ENCODE measurements at regions not wholly inside any gene's neighbourhood (a gene's known extent, or its start where the extent isn't known, plus 50 kb on each side); places are given as distances from the start of the nearest gene placed in this dataset.

DNA sequence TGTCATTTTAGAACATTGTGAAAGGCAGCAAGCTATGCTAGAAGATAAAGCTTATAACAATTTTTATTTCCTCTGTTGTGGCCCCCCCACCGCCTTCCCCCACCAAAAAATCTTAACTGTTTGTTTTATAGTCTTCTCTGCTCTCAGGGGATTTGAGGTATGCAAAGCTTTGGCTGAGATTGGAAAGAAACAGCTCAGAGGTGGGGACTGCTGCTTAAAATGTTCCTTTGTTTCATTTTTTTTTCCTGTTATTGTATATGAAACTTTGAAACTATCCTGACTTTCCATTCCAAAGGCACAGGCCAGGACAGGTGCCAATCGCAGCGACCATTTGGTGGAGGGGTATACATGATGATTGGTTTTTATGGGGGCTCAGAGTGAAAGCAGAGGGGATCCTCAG, 114.7 kb upstream of the PHACTR1 start:
- H3K4me3 ChIP-seq: no peak overlapping the region
- no peaks in the 10 kb centered on the region for H3K36me3 ChIP-seq
- peaks cover 0 to 3% (median 0%) of the 10 kb centered on the region in 4 donors for H3K27me3 ChIP-seq
- peaks cover 0 to 23% (median 0%) of the 10 kb centered on the region in 3 donors for H3K4me1 ChIP-seq
- WGBS, 2 donors: 61 to 76% methylated on average over 3 of the region's 3 CpGs
- no peak overlapping the region for H3K27ac ChIP-seq
- H3K9me3 ChIP-seq: no peaks in the 10 kb centered on the region
- intact Hi-C loops (cut with DNase I): no loop called here
- TF ChIP-seq POLR2A (IDR thresholded peaks at IDR 0.05): no peak
- TF ChIP-seq, protein P1, sequence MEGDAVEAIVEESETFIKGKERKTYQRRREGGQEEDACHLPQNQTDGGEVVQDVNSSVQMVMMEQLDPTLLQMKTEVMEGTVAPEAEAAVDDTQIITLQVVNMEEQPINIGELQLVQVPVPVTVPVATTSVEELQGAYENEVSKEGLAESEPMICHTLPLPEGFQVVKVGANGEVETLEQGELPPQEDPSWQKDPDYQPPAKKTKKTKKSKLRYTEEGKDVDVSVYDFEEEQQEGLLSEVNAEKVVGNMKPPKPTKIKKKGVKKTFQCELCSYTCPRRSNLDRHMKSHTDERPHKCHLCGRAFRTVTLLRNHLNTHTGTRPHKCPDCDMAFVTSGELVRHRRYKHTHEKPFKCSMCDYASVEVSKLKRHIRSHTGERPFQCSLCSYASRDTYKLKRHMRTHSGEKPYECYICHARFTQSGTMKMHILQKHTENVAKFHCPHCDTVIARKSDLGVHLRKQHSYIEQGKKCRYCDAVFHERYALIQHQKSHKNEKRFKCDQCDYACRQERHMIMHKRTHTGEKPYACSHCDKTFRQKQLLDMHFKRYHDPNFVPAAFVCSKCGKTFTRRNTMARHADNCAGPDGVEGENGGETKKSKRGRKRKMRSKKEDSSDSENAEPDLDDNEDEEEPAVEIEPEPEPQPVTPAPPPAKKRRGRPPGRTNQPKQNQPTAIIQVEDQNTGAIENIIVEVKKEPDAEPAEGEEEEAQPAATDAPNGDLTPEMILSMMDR (IDR thresholded peaks at IDR 0.05): no peak
- DNase-seq: no peak

DNA sequence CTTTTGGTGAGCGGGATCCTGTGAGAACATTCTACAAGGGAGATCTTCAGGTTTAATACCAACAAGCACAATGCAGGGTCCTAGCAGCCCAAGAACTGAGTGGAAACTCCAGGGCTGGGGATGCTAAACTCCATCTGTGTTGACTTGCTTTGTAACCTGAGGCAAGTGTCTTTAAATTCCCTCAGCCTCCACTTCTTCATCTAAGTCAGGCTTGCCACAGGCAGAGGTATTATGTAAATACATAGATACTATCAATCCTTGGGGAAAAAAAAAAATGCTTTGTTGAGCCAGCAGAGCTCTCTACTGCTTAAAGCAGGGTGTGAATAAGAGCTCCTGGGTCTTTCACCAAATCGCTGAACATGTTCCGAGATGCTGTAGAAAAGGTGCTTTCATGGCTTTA, 114.2 kb upstream of the PHACTR1 start:
- WGBS, 2 donors: 67 to 74% methylated on average over 3 of the region's 3 CpGs
- Histone ChIP-seq H3K4me3 (no peak overlapping the region), H3K27ac (no peak overlapping the region)

GRCh38 chr6:12602951-12603672, 113.5 kb upstream of the PHACTR1 start:
- intact Hi-C loops (cut with DNase I): no loop called here
- peaks cover 0 to 3% (median 0%) of the 10 kb centered on the region in 4 donors for H3K27me3 ChIP-seq
- no peaks in the 10 kb centered on the region for H3K9me3 ChIP-seq
- H3K4me1 ChIP-seq: peaks cover 0 to 23% (median 0%) of the 10 kb centered on the region in 3 donors
- no peak overlapping the region for H3K4me3 ChIP-seq
- H3K36me3 ChIP-seq: no peaks in the 10 kb centered on the region
- no peak for TF ChIP-seq POLR2A (IDR thresholded peaks at IDR 0.05)
- TF ChIP-seq, protein P1 (IDR thresholded peaks at IDR 0.05): peak in 5 of 6 experiments; percentile 41 to 68 (median 56)
- DNase-seq: no peak
- peak overlapping the region in 1 of 4 donors; percentile 22 for H3K27ac ChIP-seq
- 48 to 54% methylated on average over 6 of the region's 6 CpGs for WGBS, 2 donors

More for the DNA sequence above, 114.2 kb upstream of the PHACTR1 start:
- H3K4me1 ChIP-seq: peaks cover 0 to 23% (median 0%) of the 10 kb centered on the region in 3 donors
- intact Hi-C loops (cut with DNase I): no loop called here
- no peaks in the 10 kb centered on the region for H3K36me3 ChIP-seq
- TF ChIP-seq, protein P1 (IDR thresholded peaks at IDR 0.05): no peak
- no peak for TF ChIP-seq POLR2A (IDR thresholded peaks at IDR 0.05)
- H3K9me3 ChIP-seq: no peaks in the 10 kb centered on the region
- H3K27me3 ChIP-seq: peaks cover 0 to 3% (median 0%) of the 10 kb centered on the region in 4 donors
- no peak for DNase-seq

- TF ChIP-seq POLR2A (IDR thresholded peaks at IDR 0.05): no peak
- TF ChIP-seq, protein P1 (IDR thresholded peaks at IDR 0.05): peak in 1 of 6 experiments; percentile 33
- Histone ChIP-seq H3K27ac (no peak overlapping the region), H3K36me3 (no peaks in the 10 kb centered on the region), H3K9me3 (no peaks in the 10 kb centered on the region), H3K4me1 (peaks cover 0 to 23% (median 0%) of the 10 kb centered on the region in 3 donors), H3K4me3 (no peak overlapping the region), H3K27me3 (peaks cover 0 to 3% (median 0%) of the 10 kb centered on the region in 4 donors)
- 47 to 65% methylated on average over 3 of the region's 3 CpGs for WGBS, 2 donors
- intact Hi-C loops (cut with DNase I): no loop called here
- no peak for DNase-seq
These were observed 112.9 kb upstream of the PHACTR1 start for GRCh38 chr6:12603673-12604049.

DNA sequence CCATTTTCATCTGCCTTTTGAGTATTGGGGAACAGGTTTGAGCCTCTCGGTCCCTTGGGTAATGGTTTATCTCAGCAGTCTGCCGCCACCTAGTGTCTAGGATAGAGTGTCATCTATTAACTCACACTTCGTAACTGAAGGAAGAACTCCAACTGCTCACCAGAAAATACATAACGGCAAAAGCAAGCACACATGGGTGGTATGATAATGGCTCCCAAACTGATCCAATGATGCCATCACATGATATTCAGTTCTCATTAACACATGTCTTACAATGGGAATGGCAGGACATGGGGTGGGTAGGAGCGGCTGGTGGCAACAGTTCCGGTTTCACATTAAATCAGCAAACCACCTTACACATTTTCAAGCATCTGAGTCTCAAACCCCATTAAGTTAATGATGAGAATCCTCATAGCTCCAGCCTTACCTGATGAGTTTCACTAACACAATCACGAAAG, 110.7 kb upstream of the PHACTR1 start:
- TF ChIP-seq, protein P1 (IDR thresholded peaks at IDR 0.05): peak; percentile 33 to 79 (median 74)
- TF ChIP-seq POLR2A (IDR thresholded peaks at IDR 0.05): no peak
- H3K4me3 ChIP-seq: no peak overlapping the region
- no peak overlapping the region for H3K27ac ChIP-seq
- H3K9me3 ChIP-seq: no peaks in the 10 kb centered on the region
- H3K4me1 ChIP-seq: peaks cover 0 to 23% (median 0%) of the 10 kb centered on the region in 3 donors
- peaks cover 0 to 3% (median 0%) of the 10 kb centered on the region in 4 donors for H3K27me3 ChIP-seq
- DNase-seq: no peak
- intact Hi-C loops (cut with DNase I): no loop called here
- no peaks in the 10 kb centered on the region for H3K36me3 ChIP-seq
- 39 to 40% methylated on average over 7 of the region's 7 CpGs for WGBS, 2 donors

All from esophagus squamous epithelium (tissue), 5 donors.